Bronchial epithelial cell (primary cell): ENCODE measurements at regions not wholly inside any gene's neighbourhood (a gene's known extent, or its start where the extent isn't known, plus 50 kb on each side); places are given as distances from the start of the nearest gene placed in this dataset.

Experiments used
- DNase-seq: peaks from one replicate; pipeline ENCODE4 v3.0.0-alpha.2; 2010; ENCODE audit warnings: low read depth
- FAIRE-seq: peaks from 2 replicates; lab custom pipeline; 2011; peaks lifted over from hg19 to GRCh38; lab: Jason Lieb, UNC
- H3K27me3 ChIP-seq: 2 replicates; pipeline ENCODE4 v1.5.1; 2011; ENCODE audit warnings: low read length; ENCODE audit not compliant: control insufficient read depth, insufficient read depth
- H3K36me3 ChIP-seq: 2 replicates; pipeline ENCODE4 v1.5.1; 2011; ENCODE audit warnings: low read length; ENCODE audit not compliant: control insufficient read depth, insufficient read depth
- H3K4me3 ChIP-seq: 2 replicates; pipeline ENCODE4 v1.5.1; 2011; ENCODE audit warnings: mild to moderate bottlenecking, low read depth, low read length, control low read depth
- TF ChIP-seq, protein P1 (sequence below): IDR thresholded peaks from 2 replicates; pipeline ENCODE4 v1.5.1; 2011; ENCODE audit warnings: mild to moderate bottlenecking, moderate library complexity, low read length, control low read depth, inconsistent platforms; ENCODE audit not compliant: insufficient read depth, severe bottlenecking

DNA sequence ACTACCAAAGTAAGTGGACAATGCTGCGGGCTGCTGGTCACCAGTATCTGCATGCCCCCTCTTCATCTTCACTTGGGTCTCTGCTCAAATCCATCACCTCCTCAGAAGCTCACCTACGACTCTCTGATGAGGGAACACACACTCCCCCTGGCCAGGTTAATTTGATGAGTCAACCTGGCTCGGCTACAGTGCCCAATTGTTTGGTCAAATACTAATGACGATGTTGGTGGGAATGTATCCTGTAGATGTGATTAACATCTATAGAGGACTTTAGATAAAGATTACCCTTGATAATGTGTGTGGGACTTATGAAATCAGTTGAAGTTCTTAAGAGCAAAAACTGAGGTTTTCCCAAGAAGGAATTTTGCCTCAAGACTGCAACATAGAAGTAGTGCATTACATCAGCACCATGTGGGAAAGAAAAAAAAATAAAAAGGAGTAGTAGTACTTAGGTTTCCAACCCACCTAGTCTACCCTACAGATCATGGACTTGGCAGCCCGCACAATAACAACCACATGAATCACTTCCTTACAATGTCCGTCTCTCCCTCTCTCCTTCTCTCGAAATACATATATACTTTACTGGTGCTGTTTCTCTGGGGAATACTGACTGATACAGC lies 467.3 kb downstream of the DNAH5 start:
- no peaks in the 10 kb centered on the region for H3K27me3 ChIP-seq
- DNase-seq (peak; percentile 81), FAIRE-seq (no peak)
- H3K4me3 ChIP-seq: no peak overlapping the region
- H3K36me3 ChIP-seq: no peaks in the 10 kb centered on the region
- TF ChIP-seq, protein P1, sequence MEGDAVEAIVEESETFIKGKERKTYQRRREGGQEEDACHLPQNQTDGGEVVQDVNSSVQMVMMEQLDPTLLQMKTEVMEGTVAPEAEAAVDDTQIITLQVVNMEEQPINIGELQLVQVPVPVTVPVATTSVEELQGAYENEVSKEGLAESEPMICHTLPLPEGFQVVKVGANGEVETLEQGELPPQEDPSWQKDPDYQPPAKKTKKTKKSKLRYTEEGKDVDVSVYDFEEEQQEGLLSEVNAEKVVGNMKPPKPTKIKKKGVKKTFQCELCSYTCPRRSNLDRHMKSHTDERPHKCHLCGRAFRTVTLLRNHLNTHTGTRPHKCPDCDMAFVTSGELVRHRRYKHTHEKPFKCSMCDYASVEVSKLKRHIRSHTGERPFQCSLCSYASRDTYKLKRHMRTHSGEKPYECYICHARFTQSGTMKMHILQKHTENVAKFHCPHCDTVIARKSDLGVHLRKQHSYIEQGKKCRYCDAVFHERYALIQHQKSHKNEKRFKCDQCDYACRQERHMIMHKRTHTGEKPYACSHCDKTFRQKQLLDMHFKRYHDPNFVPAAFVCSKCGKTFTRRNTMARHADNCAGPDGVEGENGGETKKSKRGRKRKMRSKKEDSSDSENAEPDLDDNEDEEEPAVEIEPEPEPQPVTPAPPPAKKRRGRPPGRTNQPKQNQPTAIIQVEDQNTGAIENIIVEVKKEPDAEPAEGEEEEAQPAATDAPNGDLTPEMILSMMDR: no peak

- FAIRE-seq: no peak
- TF ChIP-seq, protein P1: no peak
- Histone ChIP-seq H3K36me3 (no peaks in the 10 kb centered on the region), H3K4me3 (no peak overlapping the region), H3K27me3 (no peaks in the 10 kb centered on the region)
- no peak for DNase-seq
Observed at GRCh38 chr5:13472842-13473241, 471.6 kb downstream of the DNAH5 start.

DNA sequence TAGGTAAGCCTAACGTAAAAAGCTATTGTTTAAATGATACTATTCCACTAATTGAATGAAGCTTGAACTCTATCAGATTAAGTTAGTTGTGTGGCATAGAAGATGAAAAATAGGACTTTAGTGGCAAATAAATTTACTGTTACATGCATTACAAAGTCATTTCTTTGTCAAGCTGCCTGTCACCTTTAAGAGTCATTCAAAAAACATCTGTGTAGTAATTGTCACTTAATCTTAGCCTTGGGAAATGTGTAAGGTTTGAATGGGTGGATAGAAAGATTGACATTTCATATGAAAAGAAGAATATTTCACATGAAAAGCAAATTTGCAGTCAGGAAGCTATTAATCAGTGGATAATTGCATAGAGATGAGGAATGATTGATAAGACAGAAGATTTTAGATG lies 473.5 kb downstream of the DNAH5 start:
- DNase-seq (no peak), FAIRE-seq (no peak)
- TF ChIP-seq, protein P1: no peak
- no peaks in the 10 kb centered on the region for H3K27me3 ChIP-seq
- no peak overlapping the region for H3K4me3 ChIP-seq
- H3K36me3 ChIP-seq: no peaks in the 10 kb centered on the region

GRCh38 chr5:13470263-13470662 lies 474.2 kb downstream of the DNAH5 start:
- DNase-seq: no peak
- no peak for FAIRE-seq
- Histone ChIP-seq H3K4me3 (no peak overlapping the region), H3K36me3 (no peaks in the 10 kb centered on the region), H3K27me3 (no peaks in the 10 kb centered on the region)
- TF ChIP-seq, protein P1: no peak

- no peak for DNase-seq
- TF ChIP-seq, protein P1: no peak
- no peaks in the 10 kb centered on the region for H3K27me3 ChIP-seq
- FAIRE-seq: no peak
- no peak overlapping the region for H3K4me3 ChIP-seq
- no peaks in the 10 kb centered on the region for H3K36me3 ChIP-seq
Observed at GRCh38 chr5:13464532-13465193, 479.8 kb downstream of the DNAH5 start.

DNA sequence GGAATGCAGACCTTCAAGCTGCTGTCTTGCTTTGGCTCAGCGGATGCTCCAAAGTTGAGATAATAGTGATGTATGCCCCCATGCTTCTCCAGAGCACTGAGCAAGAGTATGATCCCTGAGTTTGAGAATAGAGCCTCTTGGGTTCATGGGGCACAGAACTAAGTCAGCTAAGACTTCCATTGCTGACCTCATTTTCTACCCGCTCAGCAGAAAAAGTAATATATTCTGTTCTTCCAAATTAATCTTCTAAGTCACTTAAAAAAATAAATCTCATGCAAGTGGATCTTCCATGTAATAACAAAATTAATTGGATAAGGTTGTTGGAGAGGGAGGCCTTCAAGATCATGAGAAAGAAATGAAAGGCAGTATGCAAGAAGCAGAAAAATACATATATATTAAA lies 483.9 kb downstream of the DNAH5 start:
- H3K4me3 ChIP-seq: no peak overlapping the region
- DNase-seq: no peak
- no peak for FAIRE-seq
- no peaks in the 10 kb centered on the region for H3K36me3 ChIP-seq
- H3K27me3 ChIP-seq: no peaks in the 10 kb centered on the region
- TF ChIP-seq, protein P1: no peak
